NCI-H128 (cell line): ENCODE measurements at regions not wholly inside any gene's neighbourhood (a gene's known extent, or its start where the extent isn't known, plus 50 kb on each side); places are given as distances from the start of the nearest gene placed in this dataset.
"Not testable (repeated sequence)": the region's sequence is repeated elsewhere in the genome, so short reads cannot be mapped to it uniquely, and the experiment has no call there.

Experiments
- DNase-seq: peaks from one replicate; lab custom pipeline; 2025; ENCODE audit not compliant: unreplicated experiment; lab: John Stamatoyannopoulos, UW

DNA sequence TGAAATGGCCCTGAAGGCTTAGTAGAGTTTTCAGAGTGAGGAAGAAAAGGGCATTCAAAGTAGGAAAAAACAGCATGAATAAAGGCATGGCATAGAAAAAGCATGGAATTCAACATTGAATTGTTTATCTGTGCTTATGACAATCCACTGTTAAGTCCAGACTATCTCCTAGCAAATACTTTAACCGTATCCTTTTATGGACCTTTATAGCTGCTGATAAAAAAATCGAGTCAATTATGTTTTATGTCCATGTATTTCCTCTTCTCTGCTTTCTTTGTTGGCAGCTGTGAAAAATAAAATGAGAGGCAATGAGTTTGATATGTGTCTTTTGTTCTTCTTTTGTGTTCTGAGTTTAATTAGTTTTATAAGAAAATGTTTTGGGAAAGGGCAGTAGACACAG is 70.4 kb downstream of the TDRD15 start:
- DNase-seq, result no peak

DNA sequence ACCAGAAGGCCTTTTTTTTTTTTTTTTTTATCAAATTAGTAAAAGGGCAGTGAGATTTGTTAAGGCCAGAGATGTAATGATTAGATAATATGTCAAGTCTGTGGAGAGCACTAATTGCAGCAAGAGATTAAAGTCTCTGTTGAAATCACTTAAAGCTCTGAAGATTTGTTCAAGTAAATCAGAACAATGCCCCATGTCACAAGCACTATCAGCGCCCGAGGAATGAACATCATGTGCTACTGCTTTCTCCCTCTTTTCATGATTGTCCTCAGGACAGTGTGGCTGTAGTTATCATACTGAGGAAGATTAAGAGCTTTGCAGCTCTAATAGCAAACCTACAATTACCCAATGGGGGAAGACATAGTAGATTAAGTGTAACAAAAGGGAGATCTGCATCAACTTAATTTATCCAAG is 71.1 kb downstream of the TDRD15 start:
- DNase-seq, result no peak

DNA sequence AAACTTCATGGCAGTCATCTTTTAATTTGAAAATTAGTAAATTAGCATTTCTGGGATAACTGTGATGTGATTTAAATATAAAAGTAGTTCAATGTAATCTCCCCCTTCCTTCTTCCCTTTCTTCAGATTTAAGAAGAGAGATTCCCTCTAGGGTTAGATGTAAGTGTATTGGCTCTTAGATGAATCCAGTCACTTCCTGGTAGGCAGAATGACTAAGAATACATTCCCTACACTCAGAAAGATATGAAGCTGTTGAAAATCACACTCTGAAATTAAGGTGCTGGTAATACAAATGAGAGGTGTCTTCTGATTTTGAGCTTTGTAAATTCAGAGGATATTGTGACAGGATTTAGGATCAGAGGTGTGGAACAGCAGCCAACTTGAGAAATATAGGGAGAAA is 71.6 kb downstream of the TDRD15 start:
- DNase-seq, result no peak

DNA sequence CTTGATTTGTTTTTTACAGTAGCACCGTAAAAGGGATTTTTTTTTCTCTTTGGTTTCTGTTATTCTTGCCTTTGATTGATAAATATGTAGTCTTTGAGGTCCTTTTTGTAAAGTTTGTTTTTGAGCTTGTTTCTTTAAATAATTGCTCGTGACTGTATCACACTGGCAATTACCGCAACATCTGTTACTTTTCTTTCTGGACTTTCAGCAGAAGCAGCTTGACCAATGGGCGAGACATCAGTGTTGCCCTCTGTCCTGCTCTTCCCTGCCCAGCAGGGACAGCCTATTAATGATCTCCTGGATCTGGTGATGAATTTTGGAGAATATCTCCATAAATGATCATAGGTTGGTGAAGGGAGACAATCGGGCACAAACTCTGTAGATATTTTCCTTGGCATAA is 74.9 kb downstream of the TDRD15 start:
- no peak for DNase-seq

DNA sequence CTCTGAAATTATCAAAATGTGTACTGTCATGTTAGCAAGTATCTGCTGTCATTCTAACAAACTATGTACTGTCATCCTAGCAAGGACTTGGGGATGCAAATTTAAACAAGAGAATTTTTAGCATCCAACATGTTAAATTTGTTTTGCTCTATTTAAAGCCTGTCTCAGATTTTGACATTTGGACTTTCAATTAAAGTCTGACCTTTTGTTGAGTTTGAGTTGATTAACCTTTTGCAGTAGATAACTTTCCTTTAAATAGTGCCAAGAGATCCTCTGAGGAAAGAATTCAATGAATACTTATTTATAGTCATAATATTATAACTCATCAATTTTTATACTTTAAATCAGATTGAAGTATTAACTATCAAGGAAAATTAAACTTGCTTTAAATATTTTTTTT is 80.2 kb downstream of the TDRD15 start:
- DNase-seq, result no peak

DNA sequence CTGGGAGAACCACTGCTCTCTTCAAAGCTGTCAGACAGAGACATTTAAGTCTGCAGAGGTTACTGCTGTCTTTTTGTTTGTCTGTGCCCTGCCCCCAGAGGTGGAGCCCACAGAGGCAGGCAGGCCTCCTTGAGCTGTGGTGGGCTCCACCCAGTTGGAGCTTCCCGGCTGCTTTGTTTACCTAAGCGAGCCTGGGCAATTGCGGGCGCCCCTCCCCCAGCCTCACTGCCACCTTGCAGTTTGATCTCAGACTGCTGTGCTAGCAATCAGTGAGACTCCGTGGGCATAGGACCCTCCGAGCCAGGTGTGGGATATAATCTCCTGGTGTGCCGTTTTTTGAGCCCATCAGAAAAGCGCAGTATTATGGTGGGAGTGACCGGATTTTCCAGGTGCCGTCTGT is 90.3 kb downstream of the TDRD15 start:
- not testable (repeated sequence) for DNase-seq

DNA sequence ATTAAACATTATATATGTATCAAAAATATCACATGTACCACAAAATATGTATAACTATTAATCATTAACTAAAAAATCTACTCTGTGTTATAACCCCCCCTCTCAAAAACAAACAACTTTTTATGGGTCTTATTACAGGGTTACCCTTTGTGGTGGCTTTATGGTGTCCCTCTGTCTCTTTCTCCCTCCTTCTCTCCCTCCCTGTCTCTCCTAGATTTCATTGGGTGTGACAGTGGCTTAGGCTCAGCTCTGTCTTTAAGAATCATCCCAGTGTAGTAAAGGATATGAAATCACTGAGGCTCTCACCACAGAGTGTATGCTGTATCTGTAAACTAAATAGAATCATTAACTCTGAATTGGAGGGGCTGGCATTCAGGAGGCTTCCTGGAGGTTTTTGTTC is 93.7 kb downstream of the TDRD15 start:
- DNase-seq, result no peak

DNA sequence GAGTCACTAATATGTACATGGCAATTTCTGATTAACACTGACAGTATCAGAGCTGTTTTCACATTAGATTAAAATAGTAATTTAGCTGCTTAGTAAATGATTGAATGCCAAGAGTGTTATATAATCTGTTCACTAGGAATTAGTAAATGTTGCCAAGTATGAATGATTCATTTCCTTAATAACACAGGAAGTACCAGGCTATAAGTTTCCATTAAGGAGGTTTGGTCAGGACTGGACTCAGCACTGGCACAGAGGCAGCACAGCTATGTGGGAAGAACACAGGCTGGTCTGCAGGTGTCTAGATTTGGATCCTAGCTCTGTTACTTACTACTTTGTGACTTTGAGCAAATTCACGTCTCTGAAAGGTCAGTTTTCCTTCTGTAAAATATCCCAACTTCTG is 97.2 kb downstream of the TDRD15 start:
- DNase-seq, result no peak

DNA sequence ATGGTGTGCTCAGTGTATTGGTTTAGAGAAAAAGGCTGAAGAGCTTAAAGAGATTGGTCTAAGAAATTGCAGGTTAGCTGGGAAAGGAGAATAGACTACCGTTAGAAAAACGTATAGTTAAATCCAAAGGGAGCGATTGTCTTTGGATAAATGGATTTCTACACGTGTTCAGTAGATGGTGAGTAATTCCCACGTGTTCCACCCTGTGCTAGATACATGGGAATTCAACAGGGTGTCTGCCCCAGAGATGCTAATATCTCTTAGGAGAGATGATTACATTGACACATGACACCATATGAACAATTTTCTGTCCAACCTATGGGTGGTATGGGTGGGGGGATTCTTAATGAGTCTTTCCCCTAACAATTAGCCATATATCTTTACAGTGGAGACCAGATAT is 99.8 kb downstream of the TDRD15 start:
- no peak for DNase-seq

DNA sequence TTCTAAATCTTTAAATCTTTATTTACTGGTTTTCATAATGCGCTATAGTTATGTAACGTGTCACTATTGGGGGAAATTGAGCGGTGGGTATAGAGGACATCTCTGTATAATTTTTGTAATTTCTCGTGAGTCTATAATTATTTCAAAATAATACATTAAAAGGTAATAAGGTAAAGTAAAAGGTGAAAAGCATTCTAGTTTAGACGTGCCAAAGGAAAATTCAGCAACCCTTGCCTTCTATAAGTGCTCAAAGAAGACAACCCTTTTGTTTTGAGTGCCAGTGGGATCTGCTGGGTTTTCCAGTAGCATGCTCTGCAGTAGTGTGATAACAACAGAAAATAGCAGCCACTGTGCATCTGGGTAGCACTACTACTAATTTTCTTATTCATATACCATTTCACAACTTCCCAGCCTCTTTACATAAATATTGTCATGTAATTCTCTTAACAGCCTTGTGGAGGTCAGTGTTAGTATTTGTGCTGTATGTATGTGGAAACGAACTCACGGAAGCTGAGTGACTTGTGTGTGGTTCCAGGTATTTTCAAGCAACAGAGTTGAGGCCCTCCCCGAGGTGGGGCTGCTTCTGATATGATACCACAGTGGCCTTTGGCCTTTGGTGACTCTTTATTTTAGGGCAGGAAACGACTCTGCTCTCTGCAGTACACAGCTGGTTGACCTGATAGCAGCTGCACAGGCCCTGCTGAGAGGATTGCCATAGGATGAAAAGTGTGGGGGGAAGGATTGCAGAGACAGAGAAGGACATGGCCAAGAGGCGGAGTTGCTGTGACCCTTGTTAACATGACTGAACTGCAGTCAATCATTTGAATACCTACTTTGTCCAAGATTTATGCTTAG is 104.5 kb downstream of the TDRD15 start:
- DNase-seq, result no peak

DNA sequence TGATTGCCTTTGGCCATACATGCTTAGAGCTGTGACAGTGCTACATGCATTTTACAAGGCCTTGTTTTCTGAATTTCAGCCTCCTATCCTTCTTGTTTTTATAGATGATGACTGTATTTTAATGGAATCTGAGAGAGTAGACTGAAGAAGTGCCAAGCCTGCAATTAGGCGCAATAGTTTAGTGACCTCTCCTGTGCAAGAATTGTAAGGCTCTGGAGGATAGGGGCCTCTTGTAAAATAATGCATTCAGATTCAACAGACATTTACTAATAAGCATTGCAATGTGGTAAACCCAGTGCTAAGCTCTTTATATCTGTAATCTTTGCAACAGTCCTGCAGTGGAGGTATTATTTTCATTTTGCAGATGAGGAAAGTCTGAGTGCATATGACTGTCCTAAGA is 105.5 kb downstream of the TDRD15 start:
- no peak for DNase-seq

DNA sequence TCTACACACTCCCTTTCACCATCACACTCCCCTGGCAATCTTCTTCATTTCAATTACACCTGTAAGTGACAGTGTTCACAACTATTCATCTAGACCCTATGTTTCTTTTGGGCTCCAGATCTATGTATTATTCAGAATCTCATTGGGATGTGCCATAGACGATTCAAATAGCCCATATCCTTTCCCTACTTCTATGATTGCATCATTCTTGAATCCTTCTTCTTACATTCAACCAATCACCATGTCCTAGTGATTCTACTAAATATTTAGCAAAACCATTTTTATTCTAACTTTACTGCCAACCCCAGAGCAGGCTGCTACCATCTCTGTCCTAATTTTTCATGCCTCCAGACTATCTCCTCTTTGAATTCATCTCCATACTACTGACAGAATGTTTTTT is 106.4 kb downstream of the TDRD15 start:
- no peak for DNase-seq

DNA sequence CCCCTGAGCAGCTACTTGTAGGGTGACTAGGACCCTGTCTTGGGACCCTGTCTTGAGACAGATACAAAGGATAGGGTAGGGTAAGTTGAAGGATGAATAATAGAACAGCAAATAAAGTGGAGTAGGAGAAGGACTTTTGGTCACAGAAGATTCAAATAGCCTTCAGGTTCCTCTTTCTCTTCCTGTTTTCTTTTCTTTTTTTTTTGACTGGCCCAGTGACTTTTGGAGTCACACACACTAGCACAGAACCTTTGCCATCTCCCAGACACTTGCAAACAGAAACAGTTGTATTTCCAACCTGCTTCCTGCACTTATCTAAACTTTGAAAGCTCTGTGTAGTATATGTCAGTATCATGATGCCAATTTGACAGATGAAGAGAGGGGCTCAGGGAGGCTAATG is 108.2 kb downstream of the TDRD15 start:
- DNase-seq, result no peak

DNA sequence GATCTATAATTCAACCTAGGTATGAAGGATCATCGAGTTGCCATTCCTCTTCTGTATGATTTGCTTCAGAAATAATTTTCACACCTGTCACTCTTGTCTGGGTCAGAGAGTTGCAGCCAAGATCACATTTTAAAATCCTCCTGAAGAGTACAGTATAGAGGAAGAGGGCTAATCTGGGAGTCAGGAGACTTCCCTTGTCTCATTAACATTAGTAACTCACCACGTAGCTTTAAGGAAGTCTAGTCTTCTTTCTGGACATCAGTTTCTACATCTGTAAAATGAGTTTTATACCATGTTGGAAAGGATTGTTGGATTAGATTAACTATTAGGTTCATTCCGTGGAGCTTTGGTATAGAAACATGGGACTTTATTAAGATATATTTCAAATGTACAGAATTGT is 109.4 kb downstream of the TDRD15 start:
- DNase-seq, result no peak

DNA sequence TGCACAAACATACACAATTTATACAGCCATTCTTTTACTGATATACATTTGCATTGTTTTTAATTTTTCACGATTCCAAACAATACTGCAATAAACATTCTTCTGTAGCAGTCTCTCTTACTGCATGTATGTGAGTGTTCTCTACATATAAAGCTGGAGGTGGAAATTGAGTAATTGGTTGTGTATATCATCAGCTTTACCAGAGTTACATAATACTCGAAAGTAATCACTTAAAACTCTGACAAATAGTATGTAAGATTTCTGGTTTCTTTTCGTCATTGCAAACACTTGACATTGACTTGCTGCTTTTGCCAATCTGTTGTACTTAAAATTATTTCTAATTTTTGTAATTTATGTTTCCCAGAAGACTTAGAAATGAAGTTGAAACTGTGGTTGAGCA is 110.2 kb downstream of the TDRD15 start:
- no peak for DNase-seq

DNA sequence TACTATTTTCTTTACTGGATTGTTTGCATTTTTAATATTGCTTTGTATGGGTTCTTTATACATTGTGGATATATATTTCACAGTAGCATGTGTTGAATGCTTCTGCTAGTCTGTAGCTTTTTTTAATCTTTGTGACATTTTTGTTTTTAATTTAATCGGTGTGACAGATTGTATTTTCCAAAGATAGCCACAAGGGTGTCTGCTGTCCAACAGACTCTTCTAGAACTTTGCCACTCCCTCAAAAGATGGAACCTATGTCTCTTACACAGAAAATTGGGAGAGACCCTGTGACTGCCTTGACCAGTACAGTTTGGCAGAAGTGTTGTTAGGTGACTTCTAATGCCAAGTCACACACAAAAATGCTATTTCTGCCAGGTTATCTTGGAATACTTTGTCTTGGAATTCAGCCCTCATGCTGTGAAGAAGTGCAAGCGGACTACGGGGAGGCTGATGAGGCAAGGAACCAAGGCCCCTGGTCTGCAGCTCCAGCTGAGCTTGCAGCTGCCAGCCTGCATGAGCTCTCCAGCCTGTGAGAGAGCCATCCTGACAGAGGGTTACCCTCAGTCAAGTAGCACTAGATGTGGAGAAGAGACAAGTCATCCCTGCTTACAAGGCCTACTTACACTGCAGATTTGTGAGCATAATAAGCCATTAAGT is 110.8 kb downstream of the TDRD15 start:
- DNase-seq, result no peak

DNA sequence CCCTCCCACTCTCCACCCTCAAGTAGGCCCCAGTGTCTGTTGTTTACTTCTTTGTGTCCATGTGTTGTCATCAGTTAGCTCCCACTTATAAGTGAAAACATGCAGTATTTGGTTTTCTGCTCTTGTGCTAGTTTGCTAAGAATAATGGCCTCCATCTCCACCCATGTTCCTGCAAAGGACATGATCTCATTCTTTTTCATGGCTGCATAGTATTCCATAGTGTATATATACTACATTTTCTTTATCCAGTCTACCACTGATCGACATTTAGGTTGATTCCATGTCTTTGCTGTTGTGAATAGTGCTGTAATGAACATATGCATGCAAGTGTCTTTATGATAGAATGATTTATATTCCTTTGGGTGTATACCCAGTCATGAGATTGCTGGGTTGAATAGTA is 116.0 kb downstream of the TDRD15 start:
- not testable (repeated sequence) for DNase-seq

DNA sequence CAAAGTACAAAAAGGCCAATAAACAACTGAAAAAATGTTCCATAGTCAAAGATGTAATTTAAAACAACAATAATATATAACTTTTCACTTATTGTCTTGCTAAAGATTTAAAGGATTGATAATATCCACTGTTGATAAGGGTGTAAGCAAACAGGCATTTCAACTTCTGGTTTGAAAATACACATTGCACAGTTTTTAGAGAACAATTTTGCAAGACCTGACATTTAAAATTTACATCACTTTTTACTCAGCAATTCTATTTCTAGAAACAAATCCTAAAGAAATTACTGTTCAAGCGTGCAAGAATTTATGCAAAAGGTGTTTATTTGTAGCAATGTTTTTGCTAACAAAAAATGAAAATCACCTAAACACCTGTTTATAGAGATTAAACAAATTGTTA is 120.4 kb downstream of the TDRD15 start:
- no peak for DNase-seq

DNA sequence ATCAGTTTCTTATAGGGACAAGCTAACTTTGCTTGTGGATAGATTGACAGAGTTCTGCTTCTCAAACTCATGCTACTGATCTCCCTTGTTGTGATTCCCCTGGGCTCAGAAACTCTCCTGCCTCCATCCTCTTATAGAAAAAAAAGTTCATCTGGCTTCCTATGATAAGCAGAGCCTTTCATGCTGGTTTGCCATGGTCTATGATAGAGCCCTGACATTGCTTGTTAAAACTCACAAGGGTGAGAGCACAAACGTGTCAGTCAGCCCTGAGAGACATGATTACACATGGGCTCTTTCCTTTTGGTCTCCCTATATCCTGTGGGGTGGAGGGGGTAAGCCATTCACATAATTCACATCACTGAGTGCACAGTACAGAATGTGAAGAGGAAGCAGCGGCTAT is 121.8 kb downstream of the TDRD15 start:
- DNase-seq, result no peak

DNA sequence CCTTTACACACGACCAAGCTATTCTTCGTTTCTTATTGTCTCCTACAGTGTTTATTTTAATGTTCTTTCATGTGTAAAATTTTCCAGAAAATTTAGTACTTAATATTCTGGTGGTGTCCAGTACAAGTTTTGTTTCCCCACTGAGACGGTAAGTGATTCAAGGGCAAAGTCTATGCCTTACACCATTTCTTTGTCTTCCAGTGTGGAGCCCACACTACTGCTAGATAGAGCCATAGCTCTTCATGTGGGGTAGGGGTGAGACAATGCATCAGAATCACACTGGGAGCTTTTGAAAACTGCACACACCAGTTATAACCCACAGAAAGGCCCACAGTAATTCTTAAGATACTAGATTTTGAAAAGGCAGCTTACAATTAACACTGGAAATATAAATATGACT is 125.6 kb downstream of the TDRD15 start:
- no peak for DNase-seq

DNA sequence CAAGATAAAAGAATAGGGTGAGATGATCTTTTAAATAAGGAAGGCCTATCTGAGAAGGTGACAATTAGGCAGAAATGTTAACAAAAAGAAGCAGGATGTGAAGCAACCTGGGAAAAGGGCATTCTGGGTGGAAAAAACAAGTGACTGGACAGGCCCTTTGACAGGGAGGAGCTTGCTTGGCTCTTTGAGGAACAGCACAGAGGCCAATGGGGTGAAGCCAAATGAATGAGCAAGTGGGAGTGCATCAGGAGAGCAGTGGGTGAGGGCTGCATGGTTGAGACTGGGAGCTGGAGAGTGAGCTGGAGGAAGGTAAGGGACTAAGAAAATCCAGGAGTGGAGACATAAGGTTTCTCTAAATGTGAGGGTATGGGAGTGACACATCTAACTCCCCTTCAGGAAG is 126.9 kb downstream of the TDRD15 start:
- no peak for DNase-seq

DNA sequence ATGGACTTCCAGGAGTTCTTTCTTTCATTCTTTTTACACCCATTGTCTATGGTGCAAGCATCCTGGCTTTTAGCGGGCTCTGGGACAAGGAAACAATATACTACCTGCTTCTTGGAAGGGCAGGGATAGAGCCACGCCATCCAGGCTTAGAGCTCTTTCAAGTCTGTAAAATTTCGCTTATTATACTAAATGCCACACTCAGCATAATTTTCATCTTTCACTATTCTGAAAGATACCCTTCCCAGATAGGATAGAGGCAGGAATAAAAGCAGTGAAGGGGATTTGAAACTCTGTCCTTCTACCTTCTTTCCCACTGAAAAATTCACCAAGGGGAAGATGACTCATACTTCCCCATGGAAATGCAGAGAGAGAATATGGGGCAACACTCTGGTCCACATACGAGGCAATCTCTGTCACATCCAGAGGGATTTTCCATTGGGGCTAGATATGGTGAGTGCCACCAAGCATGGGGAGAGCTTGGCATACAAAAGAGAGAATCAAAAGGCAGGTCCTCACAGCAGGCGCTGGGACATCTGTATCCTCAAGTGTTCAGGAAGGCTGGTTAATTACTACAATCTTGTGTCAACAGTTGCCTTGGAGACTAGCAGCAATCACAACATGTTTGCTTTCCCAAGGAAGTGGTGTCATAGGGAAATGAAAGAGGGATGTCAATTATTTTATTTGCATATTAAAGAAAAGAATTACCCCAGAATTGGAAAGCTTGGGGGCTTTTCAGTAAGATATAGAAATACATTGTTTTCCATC is 127.6 kb downstream of the TDRD15 start:
- no peak for DNase-seq
